ENCODE measurements at regions not wholly inside any gene's neighbourhood (a gene's known extent, or its start where the extent isn't known, plus 50 kb on each side); places are given as distances from the start of the nearest gene placed in this dataset.

GRCh38 chr5:3265131-3265885 is 330.3 kb upstream of the IRX1 start:
- CTCF ChIA-PET = no interaction called here

GRCh38 chr5:3262451-3262850 is 333.2 kb upstream of the IRX1 start:
- TF ChIP-seq L3MBTL2 (conservative IDR thresholded peaks at IDR 0.05) = no peak
- TF ChIP-seq FOXK2 (IDR thresholded peaks at IDR 0.05) = no peak
- TF ChIP-seq BHLHE40 (IDR thresholded peaks at IDR 0.05; ENCODE audit: borderline replicate concordance) = no peak
- no peak for TF ChIP-seq ARNT (IDR thresholded peaks at IDR 0.05)
- no peak for TF ChIP-seq TARDBP (IDR thresholded peaks at IDR 0.05)
- no peak for TF ChIP-seq ZNF384 (IDR thresholded peaks at IDR 0.05)
- TF ChIP-seq HDGF (IDR thresholded peaks at IDR 0.05; ENCODE audit: borderline replicate concordance) = no peak
- TF ChIP-seq LEF1 (IDR thresholded peaks at IDR 0.05; ENCODE audit: borderline replicate concordance) = no peak
- TF ChIP-seq NFRKB (IDR thresholded peaks at IDR 0.05) = no peak
- no peak for TF ChIP-seq ELF4 (IDR thresholded peaks at IDR 0.05)
- TF ChIP-seq SP1 (IDR thresholded peaks at IDR 0.05) = no peak
- CTCF ChIA-PET = no interaction called here
- no peak for DNase-seq (ENCODE audit: extremely low spot score)
- POLR2A ChIA-PET = no interaction called here

More at GRCh38 chr5:3265131-3265885, 330.3 kb upstream of the IRX1 start:
- TF ChIP-seq HDGF (IDR thresholded peaks at IDR 0.05; ENCODE audit: borderline replicate concordance) (no peak), NFRKB (IDR thresholded peaks at IDR 0.05) (no peak), BHLHE40 (IDR thresholded peaks at IDR 0.05; ENCODE audit: borderline replicate concordance) (no peak), TARDBP (IDR thresholded peaks at IDR 0.05) (no peak), SP1 (IDR thresholded peaks at IDR 0.05) (no peak), L3MBTL2 (conservative IDR thresholded peaks at IDR 0.05) (no peak), LEF1 (IDR thresholded peaks at IDR 0.05; ENCODE audit: borderline replicate concordance) (no peak), FOXK2 (IDR thresholded peaks at IDR 0.05) (no peak), PKNOX1 (IDR thresholded peaks at IDR 0.05) (no peak), ZNF384 (IDR thresholded peaks at IDR 0.05) (no peak), ARNT (IDR thresholded peaks at IDR 0.05) (no peak)
- DNase-seq (ENCODE audit: extremely low spot score) = no peak
- POLR2A ChIA-PET = no interaction called here

- ChIA-PET CTCF (no interaction called here), POLR2A (no interaction called here)
- DNase-seq (ENCODE audit: extremely low spot score) = no peak
- TF ChIP-seq PKNOX1 (IDR thresholded peaks at IDR 0.05) = no peak
- no peak for TF ChIP-seq BHLHE40 (IDR thresholded peaks at IDR 0.05; ENCODE audit: borderline replicate concordance)
- no peak for TF ChIP-seq ZNF384 (IDR thresholded peaks at IDR 0.05)
- no peak for TF ChIP-seq ARNT (IDR thresholded peaks at IDR 0.05)
- no peak for TF ChIP-seq FOXA1 (IDR thresholded peaks at IDR 0.05)
- no peak for TF ChIP-seq SP1 (IDR thresholded peaks at IDR 0.05)
- TF ChIP-seq L3MBTL2 (conservative IDR thresholded peaks at IDR 0.05) = no peak
- TF ChIP-seq FOXM1 (IDR thresholded peaks at IDR 0.05; ENCODE audit: borderline replicate concordance) = no peak
- TF ChIP-seq TARDBP (IDR thresholded peaks at IDR 0.05) = no peak
These were observed 334.6 kb upstream of the IRX1 start for GRCh38 chr5:3261081-3261480.

GRCh38 chr5:3258050-3258449 is 337.6 kb upstream of the IRX1 start:
- ChIA-PET CTCF (no interaction called here), POLR2A (no interaction called here)
- TF ChIP-seq CTBP1 (IDR thresholded peaks at IDR 0.05; ENCODE audit: borderline replicate concordance) (no peak), PKNOX1 (IDR thresholded peaks at IDR 0.05) (no peak), LEF1 (IDR thresholded peaks at IDR 0.05; ENCODE audit: borderline replicate concordance) (no peak), SP1 (IDR thresholded peaks at IDR 0.05) (no peak), NFRKB (IDR thresholded peaks at IDR 0.05) (no peak), ELF4 (IDR thresholded peaks at IDR 0.05) (no peak), SUZ12 (IDR thresholded peaks at IDR 0.05) (no peak), BHLHE40 (IDR thresholded peaks at IDR 0.05; ENCODE audit: borderline replicate concordance) (no peak), TARDBP (IDR thresholded peaks at IDR 0.05) (no peak), HDGF (IDR thresholded peaks at IDR 0.05; ENCODE audit: borderline replicate concordance) (no peak)
- no peak for DNase-seq (ENCODE audit: extremely low spot score)

GRCh38 chr5:3252235-3252634 is 343.4 kb upstream of the IRX1 start:
- ChIA-PET POLR2A (no interaction called here), CTCF (no interaction called here)
- no peak for DNase-seq (ENCODE audit: extremely low spot score)
- TF ChIP-seq BHLHE40 (IDR thresholded peaks at IDR 0.05; ENCODE audit: borderline replicate concordance) (no peak), SP1 (IDR thresholded peaks at IDR 0.05) (no peak), PKNOX1 (IDR thresholded peaks at IDR 0.05) (no peak)

GRCh38 chr5:3251784-3252183 is 343.8 kb upstream of the IRX1 start:
- ChIA-PET POLR2A (no interaction called here), CTCF (no interaction called here)
- DNase-seq (ENCODE audit: extremely low spot score) = no peak
- TF ChIP-seq PKNOX1 (IDR thresholded peaks at IDR 0.05) (no peak), SUZ12 (IDR thresholded peaks at IDR 0.05) (no peak), L3MBTL2 (conservative IDR thresholded peaks at IDR 0.05) (no peak), BHLHE40 (IDR thresholded peaks at IDR 0.05; ENCODE audit: borderline replicate concordance) (no peak), ZNF384 (IDR thresholded peaks at IDR 0.05) (no peak), CTBP1 (IDR thresholded peaks at IDR 0.05; ENCODE audit: borderline replicate concordance) (no peak), HDGF (IDR thresholded peaks at IDR 0.05; ENCODE audit: borderline replicate concordance) (no peak), LEF1 (IDR thresholded peaks at IDR 0.05; ENCODE audit: borderline replicate concordance) (no peak)

All from HEK293T (cell line).